NCI-H460 (cell line): ENCODE measurements at regions not wholly inside any gene's neighbourhood (a gene's known extent, or its start where the extent isn't known, plus 50 kb on each side); places are given as distances from the start of the nearest gene placed in this dataset.
"Not testable (repeated sequence)": the region's sequence is repeated elsewhere in the genome, so short reads cannot be mapped to it uniquely, and the experiment has no call there.

Source experiments
- DNase-seq: peaks from one replicate; pipeline ENCODE4 v3.0.0-alpha.2; 2016; ENCODE audit warnings: low read depth; ENCODE audit errors: extremely low read depth

- DNase-seq = no peak
Observed at GRCh38 chr6:126199466-126199865, 140.4 kb upstream of the CENPW start.

GRCh38 chr6:126202707-126203106, 137.2 kb upstream of the CENPW start:
- DNase-seq = no peak

GRCh38 chr6:126204126-126204525, 135.8 kb upstream of the CENPW start:
- no peak for DNase-seq

- no peak for DNase-seq
Observed at GRCh38 chr6:126204598-126204997, 135.3 kb upstream of the CENPW start.

GRCh38 chr6:126206504-126207246, 133.2 kb upstream of the CENPW start:
- DNase-seq = no peak

- DNase-seq = no peak
Observed at GRCh38 chr6:126210398-126211075, 129.4 kb upstream of the CENPW start.

GRCh38 chr6:126217497-126217896, 122.4 kb upstream of the CENPW start:
- no peak for DNase-seq

- not testable (repeated sequence) for DNase-seq
Observed at GRCh38 chr6:126220901-126221300, 119.0 kb upstream of the CENPW start.

- DNase-seq = no peak
Observed at GRCh38 chr6:126227833-126228702, 111.8 kb upstream of the CENPW start.

- DNase-seq = no peak
Observed at GRCh38 chr6:126232671-126233070, 107.2 kb upstream of the CENPW start.

- DNase-seq = no peak
Observed at GRCh38 chr6:126233192-126233591, 106.7 kb upstream of the CENPW start.

GRCh38 chr6:126235363-126235762, 104.6 kb upstream of the CENPW start:
- no peak for DNase-seq

GRCh38 chr6:126245077-126245476, 94.8 kb upstream of the CENPW start:
- DNase-seq = no peak

GRCh38 chr6:126252154-126252553, 87.8 kb upstream of the CENPW start:
- DNase-seq = no peak

- no peak for DNase-seq
Observed at GRCh38 chr6:126253431-126253830, 86.5 kb upstream of the CENPW start.

GRCh38 chr6:126258150-126258549, 81.8 kb upstream of the CENPW start:
- no peak for DNase-seq

GRCh38 chr6:126261792-126262421, 78.0 kb upstream of the CENPW start:
- no peak for DNase-seq

GRCh38 chr6:126264265-126264664, 75.7 kb upstream of the CENPW start:
- DNase-seq = no peak

- no peak for DNase-seq
Observed at GRCh38 chr6:126266664-126267063, 73.3 kb upstream of the CENPW start.

- no peak for DNase-seq
Observed at GRCh38 chr6:126267626-126268025, 72.3 kb upstream of the CENPW start.

- DNase-seq = no peak
Observed at GRCh38 chr6:126268092-126268491, 71.8 kb upstream of the CENPW start.
